BJ (cell line): ENCODE measurements at regions not wholly inside any gene's neighbourhood (a gene's known extent, or its start where the extent isn't known, plus 50 kb on each side); places are given as distances from the start of the nearest gene placed in this dataset.

Experiments
- CTCF ChIA-PET: fragments of 350-600 bp; formaldehyde crosslinking; extraction: SDS; loops from one replicate; lab custom pipeline; 2021; ENCODE audit warnings: antibody characterized with exemption, inconsistent platforms; lab: Yijun Ruan, JAX
- POLR2A ChIA-PET: fragments of 300-600 bp; sonication (Branson Sonifier 250); formaldehyde crosslinking; extraction: SDS; loops from one replicate; lab custom pipeline; 2021; ENCODE audit warnings: antibody characterized with exemption; lab: Charles Lee
- DNase-seq: peaks from one replicate; pipeline ENCODE4 v3.0.0-alpha.2; 2011; ENCODE audit warnings: low read depth
- H3K27me3 ChIP-seq: 2 replicates; pipeline ENCODE4 v1.6.0; 2011; ENCODE audit warnings: low read length; ENCODE audit not compliant: control insufficient read depth, insufficient read depth
- H3K36me3 ChIP-seq: 2 replicates; pipeline ENCODE4 v1.5.1; 2011; ENCODE audit warnings: low read length; ENCODE audit not compliant: control insufficient read depth, insufficient read depth
- H3K4me3 ChIP-seq: 2 replicates; pipeline ENCODE4 v1.5.1; 2011; ENCODE audit warnings: low read depth, mild to moderate bottlenecking, control low read depth, low read length
- TF ChIP-seq, protein P1 (sequence below): IDR thresholded peaks from 2 replicates; pipeline ENCODE4 v1.5.1; 2011; ENCODE audit warnings: low read depth, mild to moderate bottlenecking, control low read depth, inconsistent platforms, low read length, moderate library complexity; ENCODE audit not compliant: insufficient read depth

DNA sequence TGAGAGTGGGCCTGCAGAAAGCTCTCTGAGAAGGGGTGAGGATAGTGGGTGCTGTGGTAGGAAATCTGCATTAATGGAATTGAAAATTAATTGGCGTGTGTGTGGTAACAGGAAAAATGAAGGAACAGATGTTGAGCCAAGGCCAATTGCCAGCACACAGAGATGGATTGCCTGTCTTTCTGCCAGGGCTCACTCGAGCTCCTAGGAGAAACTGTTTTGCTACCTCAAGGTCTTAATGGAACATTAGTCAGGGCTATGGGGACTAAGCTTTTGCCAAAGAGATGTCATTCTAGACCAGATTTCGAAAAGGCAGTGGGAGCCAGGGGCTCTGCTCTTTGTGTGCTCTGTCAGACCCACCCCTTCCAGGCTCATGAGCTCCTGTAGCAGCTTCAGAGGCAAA, 124.0 kb upstream of the EFNA5 start:
- H3K36me3 ChIP-seq: no peaks in the 10 kb centered on the region
- TF ChIP-seq, protein P1, sequence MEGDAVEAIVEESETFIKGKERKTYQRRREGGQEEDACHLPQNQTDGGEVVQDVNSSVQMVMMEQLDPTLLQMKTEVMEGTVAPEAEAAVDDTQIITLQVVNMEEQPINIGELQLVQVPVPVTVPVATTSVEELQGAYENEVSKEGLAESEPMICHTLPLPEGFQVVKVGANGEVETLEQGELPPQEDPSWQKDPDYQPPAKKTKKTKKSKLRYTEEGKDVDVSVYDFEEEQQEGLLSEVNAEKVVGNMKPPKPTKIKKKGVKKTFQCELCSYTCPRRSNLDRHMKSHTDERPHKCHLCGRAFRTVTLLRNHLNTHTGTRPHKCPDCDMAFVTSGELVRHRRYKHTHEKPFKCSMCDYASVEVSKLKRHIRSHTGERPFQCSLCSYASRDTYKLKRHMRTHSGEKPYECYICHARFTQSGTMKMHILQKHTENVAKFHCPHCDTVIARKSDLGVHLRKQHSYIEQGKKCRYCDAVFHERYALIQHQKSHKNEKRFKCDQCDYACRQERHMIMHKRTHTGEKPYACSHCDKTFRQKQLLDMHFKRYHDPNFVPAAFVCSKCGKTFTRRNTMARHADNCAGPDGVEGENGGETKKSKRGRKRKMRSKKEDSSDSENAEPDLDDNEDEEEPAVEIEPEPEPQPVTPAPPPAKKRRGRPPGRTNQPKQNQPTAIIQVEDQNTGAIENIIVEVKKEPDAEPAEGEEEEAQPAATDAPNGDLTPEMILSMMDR: no peak
- no peak for DNase-seq
- H3K4me3 ChIP-seq: no peak overlapping the region
- no peaks in the 10 kb centered on the region for H3K27me3 ChIP-seq
- ChIA-PET CTCF (no interaction called here), POLR2A (no interaction called here)

DNA sequence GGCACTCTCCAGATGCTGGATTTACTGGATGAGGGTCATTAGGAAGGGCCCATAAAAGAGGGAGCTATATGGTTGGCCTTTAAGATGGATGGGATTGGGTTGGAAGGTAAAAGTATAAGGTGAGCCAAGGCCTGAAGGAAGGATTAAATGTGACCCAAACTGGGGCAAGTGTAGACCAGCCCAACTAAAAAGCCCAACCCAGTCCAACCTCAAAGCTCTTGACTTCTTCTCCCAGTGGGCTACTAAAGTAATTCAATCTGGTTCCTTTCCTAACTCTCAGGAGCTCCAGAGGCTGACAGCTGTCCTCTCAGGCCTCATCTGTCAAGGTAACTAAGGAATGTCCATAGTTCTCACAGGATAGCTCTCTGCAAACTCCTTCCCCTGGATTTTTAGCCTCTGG, 122.2 kb upstream of the EFNA5 start:
- TF ChIP-seq, protein P1: no peak
- no peaks in the 10 kb centered on the region for H3K27me3 ChIP-seq
- POLR2A ChIA-PET: no interaction called here
- DNase-seq: no peak
- no peak overlapping the region for H3K4me3 ChIP-seq
- CTCF ChIA-PET: interaction anchor here (1.0 kb wide), 1 partner anchor 19 kb away, joined by 3 read pairs; no protein-coding TSS in a partner anchor
- no peaks in the 10 kb centered on the region for H3K36me3 ChIP-seq

DNA sequence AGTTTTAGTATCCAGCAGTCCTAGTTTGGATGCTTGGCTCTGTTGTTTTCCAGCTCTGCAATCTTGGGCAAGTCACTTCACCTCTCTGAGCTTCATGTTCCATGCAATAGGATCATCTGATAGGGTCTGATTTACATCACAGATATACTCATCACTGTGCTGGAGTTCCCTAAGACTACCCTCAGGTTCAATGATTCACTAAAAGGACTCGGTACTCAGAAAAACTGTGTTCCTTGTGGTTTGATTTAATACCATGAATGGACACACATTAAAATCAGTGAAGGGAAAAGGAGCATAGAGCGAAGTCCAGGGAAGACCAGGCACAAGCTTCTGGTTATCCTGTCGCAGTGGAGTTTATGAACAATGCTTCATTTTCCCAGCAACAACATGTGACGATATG, 119.9 kb upstream of the EFNA5 start:
- CTCF ChIA-PET: no interaction called here

DNA sequence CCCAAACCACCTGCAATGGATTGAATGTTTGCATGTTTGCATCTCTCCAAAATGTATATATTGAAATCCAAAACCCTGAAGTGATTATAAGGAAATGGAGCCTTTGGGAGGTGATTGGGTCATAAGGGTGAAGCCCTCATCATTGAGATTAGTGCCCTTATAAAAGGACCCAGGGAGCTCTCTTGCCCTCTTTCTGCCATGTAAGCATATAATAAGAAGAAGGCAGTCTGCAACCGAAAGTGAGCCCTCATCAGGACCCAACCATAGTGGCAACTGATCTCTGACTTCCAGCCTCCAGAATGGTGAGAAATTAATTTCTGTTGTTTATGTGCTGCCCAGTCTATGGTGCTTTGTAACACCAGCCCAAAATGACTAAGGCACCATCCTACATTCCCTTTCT, 115.7 kb upstream of the EFNA5 start:
- CTCF ChIA-PET: no interaction called here
- no peak for DNase-seq
- TF ChIP-seq, protein P1: no peak
- POLR2A ChIA-PET: no interaction called here
- Histone ChIP-seq H3K36me3 (no peaks in the 10 kb centered on the region), H3K27me3 (no peaks in the 10 kb centered on the region), H3K4me3 (no peak overlapping the region)

More for the DNA sequence above, 119.9 kb upstream of the EFNA5 start:
- H3K27me3 ChIP-seq: no peaks in the 10 kb centered on the region
- TF ChIP-seq, protein P1: no peak
- H3K36me3 ChIP-seq: no peaks in the 10 kb centered on the region
- no peak for DNase-seq
- H3K4me3 ChIP-seq: no peak overlapping the region
- POLR2A ChIA-PET: no interaction called here

DNA sequence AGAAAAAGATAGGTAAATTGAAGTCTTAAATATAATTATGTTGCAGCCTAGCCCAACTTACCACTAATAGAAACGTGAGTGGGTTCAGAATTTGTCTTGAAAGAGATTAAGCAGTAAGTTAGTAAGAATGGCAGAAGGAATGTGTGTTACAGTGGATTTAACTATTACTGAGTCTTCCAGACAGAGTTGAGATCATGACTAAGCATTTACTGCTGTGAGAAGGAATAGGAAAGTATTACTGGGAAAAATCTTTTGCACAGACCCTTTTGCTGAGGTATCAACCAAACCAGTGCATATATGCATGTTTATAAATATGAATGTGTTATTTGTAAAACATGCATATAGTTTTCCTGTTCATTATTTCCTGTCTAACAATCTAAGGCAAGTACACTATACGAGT, 112.8 kb upstream of the EFNA5 start:
- no peaks in the 10 kb centered on the region for H3K36me3 ChIP-seq
- DNase-seq: no peak
- CTCF ChIA-PET: no interaction called here
- POLR2A ChIA-PET: no interaction called here
- H3K27me3 ChIP-seq: no peaks in the 10 kb centered on the region
- H3K4me3 ChIP-seq: no peak overlapping the region
- TF ChIP-seq, protein P1: no peak
